ENCODE measurements at regions not wholly inside any gene's neighbourhood (a gene's known extent, or its start where the extent isn't known, plus 50 kb on each side); places are given as distances from the start of the nearest gene placed in this dataset.

DNA sequence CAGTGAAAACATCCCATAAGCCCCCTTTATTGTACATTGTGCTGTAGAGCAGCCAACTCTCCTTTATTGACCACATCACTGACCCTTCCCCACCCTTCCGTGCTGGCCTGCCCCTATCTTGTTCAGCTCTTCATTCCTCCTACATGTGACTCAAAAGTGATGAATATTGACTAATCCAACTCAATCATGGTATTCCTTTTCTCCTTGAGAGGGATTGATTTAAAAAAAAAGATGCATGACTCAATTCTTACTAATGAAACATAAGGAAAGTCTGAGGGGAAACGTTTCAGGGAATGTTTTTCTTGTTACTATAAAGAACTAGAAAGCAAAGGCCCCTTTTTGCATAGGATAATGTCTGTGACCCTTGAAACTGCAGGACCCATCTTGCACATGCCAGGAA lies 125.2 kb upstream of the SOX9 start:
- no peak for DNase-seq (ENCODE audit: low read depth in 4 of 4, low spot score in 2 of 4)

DNA sequence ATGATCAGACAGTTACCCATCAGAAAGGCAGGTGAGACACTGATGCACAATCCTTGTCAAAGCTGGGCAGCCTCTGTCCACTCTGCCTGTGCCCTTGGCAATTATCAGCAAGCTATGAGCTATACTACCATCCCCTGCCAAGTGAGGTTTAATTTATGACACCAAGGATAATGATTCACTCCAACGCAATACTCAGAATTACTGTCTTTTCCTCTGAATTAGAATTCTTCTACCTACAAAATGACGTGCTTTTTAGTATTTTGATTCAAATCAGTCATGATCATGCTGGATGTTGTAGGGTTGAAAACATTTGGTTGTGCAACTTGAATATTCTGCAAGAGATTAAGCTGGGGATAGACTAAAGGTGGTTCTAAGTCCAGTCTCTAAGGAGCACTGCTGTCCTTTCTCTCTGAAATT lies 116.8 kb upstream of the SOX9 start:
- DNase-seq (ENCODE audit: low read depth in 4 of 4, low spot score in 2 of 4), result no peak

DNA sequence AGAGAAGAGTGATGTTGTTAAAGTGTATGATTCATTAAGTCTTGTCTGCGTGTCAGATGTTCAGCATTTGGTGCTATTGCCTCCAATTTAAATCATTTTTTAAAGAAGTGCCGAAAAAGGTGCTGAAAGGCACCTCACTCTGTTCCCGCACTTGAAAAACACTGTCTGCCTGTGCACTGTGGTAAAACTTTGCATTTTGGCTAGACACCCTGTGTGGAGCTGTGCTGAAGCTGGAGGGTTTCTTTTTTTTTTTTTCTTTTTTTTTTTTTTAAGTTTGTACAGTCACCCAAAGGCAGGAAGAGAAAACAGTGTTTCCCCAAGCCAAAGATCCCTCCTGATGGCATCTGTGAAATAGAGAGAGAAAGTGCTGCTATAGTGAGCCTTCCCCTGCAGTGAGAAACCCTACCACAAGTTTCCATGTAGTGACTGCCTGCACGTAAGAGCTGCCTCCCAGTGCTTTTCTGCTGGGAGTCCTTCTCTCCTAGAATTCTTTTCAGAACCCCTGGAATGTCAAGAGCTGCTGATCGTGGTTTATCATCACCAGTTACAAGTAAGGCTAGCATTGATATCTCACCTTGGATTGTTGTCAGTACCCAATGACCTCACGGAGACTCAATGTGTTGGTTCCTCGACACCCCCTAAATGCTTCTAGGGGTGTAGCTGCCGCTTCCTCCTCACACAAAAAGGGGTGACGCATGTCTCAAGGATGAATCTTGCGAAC lies 116.0 kb upstream of the SOX9 start:
- DNase-seq (ENCODE audit: low read depth in 4 of 4, low spot score in 2 of 4), result no peak

GRCh38 chr17:72005332-72006163 lies 115.3 kb upstream of the SOX9 start:
- DNase-seq (ENCODE audit: low read depth in 4 of 4, low spot score in 2 of 4), result no peak

DNA sequence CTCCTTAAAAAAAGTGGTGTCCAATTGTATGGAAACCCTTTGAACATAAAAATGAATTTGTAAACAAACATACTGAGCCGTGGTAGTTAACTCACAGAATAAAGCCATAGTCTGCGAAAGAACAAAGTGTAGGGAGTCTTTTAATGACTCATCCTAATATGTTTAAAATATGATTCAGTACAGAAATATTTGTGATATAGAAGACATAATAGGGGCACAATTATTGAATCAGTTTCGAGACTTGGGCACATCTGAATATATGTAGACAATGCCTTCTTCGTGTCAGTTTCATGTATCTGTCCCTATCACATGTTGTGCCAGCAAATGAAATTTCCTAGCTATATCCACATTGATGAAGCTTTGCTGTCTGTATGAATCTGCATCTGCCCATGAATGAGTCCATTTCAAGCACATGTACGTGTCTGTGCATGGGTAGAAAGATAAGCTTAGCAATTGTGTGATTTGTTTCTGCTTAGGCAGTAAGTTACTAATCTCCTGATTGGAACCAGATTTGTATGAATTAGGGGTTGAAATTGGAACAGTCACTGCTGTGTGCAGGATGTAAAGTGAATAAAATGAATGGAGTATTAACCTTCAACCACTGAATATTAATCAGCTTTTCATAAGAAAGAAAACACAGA lies 112.5 kb upstream of the SOX9 start:
- DNase-seq (ENCODE audit: low read depth in 4 of 4, low spot score in 2 of 4), result no peak

DNA sequence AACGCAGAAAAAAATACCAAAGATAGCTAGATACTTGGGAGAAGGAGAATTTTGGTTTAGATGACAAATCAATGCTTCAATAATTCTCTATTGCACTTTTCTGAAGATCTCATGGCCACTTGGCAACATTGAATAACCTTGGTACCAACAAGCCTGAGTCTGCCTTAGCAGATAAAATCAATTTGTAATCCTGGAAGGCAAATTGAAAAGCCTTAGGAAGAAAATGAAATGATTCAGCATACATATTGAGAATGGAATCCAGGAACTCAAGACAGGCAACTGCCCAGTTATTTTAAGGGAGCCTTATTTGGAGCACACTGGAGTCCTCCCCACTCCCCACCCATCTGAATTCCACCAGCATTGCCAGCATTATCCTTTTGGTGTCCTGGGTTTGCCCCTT lies 109.3 kb upstream of the SOX9 start:
- DNase-seq (ENCODE audit: low read depth in 4 of 4, low spot score in 2 of 4), result no peak

DNA sequence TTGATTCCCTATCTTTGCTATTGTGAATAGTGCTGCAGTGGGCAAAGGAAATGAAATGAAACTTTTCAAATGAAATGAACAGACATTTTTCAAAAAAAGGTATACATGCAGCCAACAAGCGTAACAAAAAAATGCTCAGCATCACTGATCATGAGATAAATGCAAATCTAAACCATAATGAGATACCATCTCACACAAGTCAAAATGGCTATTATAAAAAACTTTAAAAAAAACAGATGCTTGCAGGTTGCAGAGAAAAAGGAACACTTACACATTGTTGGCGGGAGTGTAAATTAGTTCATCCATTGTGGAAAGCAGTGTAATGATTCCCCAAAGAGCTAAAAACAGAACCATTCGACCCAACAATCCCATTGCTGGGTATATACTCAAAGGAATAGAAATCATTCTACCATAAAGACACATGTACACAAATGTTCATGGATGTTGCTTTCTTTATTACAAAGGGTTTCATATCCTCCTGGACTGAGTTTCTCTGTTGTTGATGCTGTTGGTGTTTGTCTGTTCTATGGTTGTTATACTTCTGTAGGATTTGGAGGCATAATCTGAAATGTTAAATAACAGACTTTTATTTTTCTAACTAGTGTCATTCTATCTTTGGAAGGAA lies 99.3 kb upstream of the SOX9 start:
- DNase-seq (ENCODE audit: low read depth in 4 of 4, low spot score in 2 of 4), result no peak

DNA sequence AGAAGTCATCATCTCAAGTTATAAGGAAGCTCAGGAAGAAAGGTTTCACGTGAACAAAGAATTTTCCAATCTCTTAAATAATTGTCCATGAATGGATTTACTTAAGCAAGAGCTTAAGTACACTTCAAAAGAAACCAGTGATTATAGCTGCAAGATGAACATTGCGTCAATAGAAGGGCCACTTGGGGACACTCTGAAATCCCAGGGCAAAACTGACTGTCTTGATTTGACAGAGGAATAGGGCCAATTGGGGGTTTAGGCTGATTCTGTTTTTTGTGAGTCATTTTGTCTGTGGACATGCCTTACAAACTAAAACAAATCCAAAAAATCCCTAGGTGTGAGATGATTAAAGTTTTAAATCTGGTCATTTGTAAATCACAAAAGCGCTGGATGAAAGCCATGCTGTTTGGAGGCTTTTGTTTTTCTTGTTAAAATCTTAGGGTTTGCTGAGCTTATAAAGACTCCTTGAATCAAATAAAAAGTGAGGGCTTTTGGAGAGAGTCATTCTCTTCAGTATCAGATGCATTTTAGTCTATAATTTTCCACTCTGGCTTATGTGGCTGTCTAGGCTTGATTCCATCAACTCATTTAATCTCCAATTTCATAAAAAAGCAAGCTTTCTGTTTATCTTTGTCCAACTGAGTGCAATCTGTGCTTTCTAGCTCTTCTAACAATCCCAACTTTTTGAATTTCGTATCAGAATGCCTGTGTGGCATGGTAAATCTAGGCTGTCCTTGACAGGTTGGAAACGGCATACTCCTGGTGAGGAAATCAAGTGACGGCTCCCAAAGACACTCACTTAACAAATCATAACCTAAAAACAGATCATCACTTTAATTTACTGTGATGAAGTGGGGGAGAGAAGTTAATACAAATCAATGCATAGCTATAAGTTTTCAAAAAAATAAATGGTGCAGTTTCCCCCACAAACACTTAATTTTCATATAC lies 98.2 kb upstream of the SOX9 start:
- no peak for DNase-seq (ENCODE audit: low read depth in 4 of 4, low spot score in 2 of 4)

GRCh38 chr17:72024457-72024856 lies 96.4 kb upstream of the SOX9 start:
- DNase-seq (ENCODE audit: low read depth in 4 of 4, low spot score in 2 of 4), result no peak

DNA sequence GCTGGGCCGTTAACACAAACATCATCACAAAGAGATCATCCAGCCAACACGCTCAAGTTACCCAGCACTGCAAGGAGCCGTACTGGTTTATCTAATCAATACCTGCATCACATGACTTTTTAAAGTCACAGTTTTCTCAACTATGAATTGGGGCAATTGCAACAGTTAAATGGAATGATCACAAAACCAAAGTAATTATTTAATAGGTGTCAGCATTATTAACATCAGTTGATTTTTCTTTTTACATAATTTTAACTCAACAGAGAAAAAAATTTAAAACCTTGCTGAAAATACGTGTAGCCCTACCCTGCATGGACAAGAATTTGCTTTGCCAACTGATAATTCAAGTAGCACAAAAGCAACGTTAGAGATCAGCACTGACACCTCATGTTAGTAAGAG lies 95.7 kb upstream of the SOX9 start:
- DNase-seq (ENCODE audit: low read depth in 4 of 4, low spot score in 2 of 4), result no peak

GRCh38 chr17:72030067-72030899 lies 90.5 kb upstream of the SOX9 start:
- DNase-seq (ENCODE audit: low read depth in 4 of 4, low spot score in 2 of 4), result peak; percentile 50 to 65 (median 52)

DNA sequence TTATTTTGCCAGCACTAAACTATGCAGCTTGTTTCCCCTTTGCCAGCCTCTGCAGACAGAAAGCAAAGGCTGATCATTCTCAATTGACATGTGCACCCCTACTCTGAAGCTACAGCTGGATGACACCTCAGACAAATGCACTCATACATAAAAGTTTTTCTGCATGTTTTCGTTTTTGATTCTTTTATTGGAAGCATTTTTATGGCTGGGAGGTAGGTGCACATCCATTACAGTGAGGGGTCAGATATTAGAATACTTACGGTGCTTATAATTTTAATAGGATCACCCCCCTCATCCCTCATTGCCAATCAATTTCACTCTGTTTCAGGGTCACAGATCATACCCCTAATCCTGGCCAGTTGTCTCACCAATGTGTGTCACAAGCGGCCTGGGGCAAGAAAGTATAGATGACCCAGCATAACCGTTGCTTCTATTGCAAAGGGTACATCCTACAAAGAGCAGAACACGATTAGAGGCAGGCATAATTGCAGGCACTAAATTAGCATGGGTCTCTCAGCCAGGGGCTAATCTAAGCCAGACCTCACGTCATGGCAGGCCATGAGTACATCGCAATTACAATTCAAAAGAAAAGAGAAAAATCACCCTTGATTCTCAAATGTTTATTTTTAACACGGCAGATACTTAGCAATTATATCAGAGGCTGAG lies 89.5 kb upstream of the SOX9 start:
- no peak for DNase-seq (ENCODE audit: low read depth in 4 of 4, low spot score in 2 of 4)

DNA sequence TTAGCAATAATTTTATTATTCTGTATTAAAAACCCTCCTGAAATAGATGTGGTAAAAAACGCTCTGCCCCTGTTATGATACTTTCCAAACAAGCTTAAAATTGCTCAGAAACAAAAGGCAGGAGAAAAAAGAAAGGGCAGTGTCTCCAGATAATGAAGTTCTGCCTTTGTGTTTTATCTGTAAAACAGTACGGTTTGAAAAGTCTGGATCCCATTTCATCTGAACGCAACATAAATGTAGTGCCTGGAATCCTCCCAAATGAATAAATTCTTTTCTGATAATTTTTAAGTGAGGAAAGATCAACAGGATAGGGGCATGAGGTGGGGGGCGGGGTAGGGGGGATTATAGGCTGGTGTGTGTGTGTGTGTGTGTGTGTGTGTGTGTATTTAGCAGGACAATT lies 87.5 kb upstream of the SOX9 start:
- no peak for DNase-seq (ENCODE audit: low read depth in 4 of 4, low spot score in 2 of 4)

DNA sequence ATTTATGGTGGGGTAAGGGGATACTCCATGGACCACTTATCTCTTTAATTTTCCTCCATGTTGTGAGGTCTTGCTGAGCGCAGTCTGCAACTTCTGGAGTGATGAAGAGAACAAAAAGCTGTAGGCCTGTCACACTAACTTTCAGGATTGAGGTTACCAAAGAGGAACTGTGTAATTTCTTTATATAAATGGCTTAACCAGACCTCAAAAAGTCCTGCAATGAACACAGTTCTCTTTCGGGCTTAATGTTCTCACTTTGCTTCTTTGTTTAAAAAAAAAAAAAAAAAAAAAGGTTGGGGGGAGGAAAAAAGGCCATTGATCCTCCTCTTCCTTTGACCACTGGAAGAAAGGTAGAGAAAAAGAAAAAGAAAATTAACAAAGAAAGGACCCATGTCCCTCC lies 86.8 kb upstream of the SOX9 start:
- no peak for DNase-seq (ENCODE audit: low read depth in 4 of 4, low spot score in 2 of 4)

GRCh38 chr17:72038427-72038826 lies 82.4 kb upstream of the SOX9 start:
- DNase-seq (ENCODE audit: low read depth in 4 of 4, low spot score in 2 of 4), result no peak

DNA sequence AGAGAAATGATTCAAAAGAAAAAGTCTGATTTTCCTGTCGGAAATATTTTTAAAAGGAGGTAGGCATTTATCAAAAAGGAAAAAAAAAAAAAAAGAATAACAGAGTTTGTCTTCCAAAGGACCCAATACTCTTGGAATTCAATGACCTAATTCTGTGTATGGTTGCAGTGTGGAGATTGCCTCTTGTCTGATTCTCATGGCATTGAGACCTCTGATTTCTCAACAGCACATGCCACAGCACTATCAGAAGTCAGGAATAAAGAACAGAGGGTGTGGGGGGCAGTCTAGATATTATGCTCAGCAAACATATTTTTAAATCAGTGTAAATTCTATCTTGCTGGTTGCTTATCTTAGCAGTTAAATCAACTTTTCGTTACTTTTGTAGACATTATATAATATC lies 81.3 kb upstream of the SOX9 start:
- no peak for DNase-seq (ENCODE audit: low read depth in 4 of 4, low spot score in 2 of 4)

DNA sequence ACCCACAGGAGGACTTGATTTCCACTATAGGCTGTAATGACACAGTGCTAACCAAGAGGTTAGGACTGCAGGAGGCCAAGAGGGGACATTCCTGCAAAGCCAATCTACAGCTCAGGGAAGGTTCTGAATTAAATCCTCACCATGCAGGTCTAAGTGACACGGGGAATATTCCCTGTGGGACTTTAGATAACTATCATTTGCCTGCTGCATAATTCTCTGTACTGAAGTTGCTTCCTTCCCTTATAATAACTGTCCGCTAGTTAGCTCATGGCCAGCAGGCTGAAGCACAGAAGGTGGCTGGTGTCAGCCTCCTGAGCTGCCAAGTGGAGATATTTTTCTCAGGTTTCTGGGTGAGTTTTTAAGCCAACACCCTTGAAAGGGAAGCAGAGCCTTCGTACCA lies 74.6 kb upstream of the SOX9 start:
- DNase-seq (ENCODE audit: low read depth in 4 of 4, low spot score in 2 of 4), result no peak

GRCh38 chr17:72046643-72047612 lies 73.9 kb upstream of the SOX9 start:
- no peak for DNase-seq (ENCODE audit: low read depth in 4 of 4, low spot score in 2 of 4)
